HUES6 (cell line): ENCODE measurements at regions not wholly inside any gene's neighbourhood (a gene's known extent, or its start where the extent isn't known, plus 50 kb on each side); places are given as distances from the start of the nearest gene placed in this dataset.

Experiments
- H3K27ac ChIP-seq: 2 replicates; pipeline ENCODE4 v1.7.0; 2013; ENCODE audit warnings: low read depth, mild to moderate bottlenecking, low read length, inconsistent platforms
- H3K27me3 ChIP-seq: 2 replicates; pipeline ENCODE4 v1.6.1; 2013; ENCODE audit warnings: low read length; ENCODE audit not compliant: control insufficient read depth, insufficient read depth
- H3K36me3 ChIP-seq: 2 replicates; pipeline ENCODE4 v1.6.1; 2013; ENCODE audit warnings: low read length; ENCODE audit not compliant: control insufficient read depth, insufficient read depth
- H3K4me1 ChIP-seq: 2 replicates; pipeline ENCODE4 v1.6.1; 2013; ENCODE audit warnings: low read length; ENCODE audit not compliant: control insufficient read depth, insufficient read depth
- H3K4me3 ChIP-seq: 2 replicates; pipeline ENCODE4 v1.5.1; 2013; ENCODE audit warnings: low read depth, low read length
- H3K9ac ChIP-seq: one replicate; pipeline ENCODE4 v1.6.1; 2013; ENCODE audit warnings: mild to moderate bottlenecking, low read length
- H3K9me3 ChIP-seq: 2 replicates; pipeline ENCODE4 v1.6.1; 2013; ENCODE audit warnings: low read depth, low read length; ENCODE audit not compliant: control insufficient read depth, insufficient read depth

- Histone ChIP-seq H3K9me3 (no peaks in the 10 kb centered on the region), H3K36me3 (no peaks in the 10 kb centered on the region), H3K4me3 (no peak overlapping the region), H3K4me1 (no peaks in the 10 kb centered on the region; the same call in 1 of the 2 replicates), H3K27me3 (no peaks in the 10 kb centered on the region), H3K9ac (no peak overlapping the region), H3K27ac (no peak overlapping the region)
These were observed 135.3 kb upstream of the TENM3 start for GRCh38 chr4:182107931-182108330.

- H3K9ac ChIP-seq, result no peak overlapping the region
- no peaks in the 10 kb centered on the region for H3K36me3 ChIP-seq
- no peak overlapping the region for H3K4me3 ChIP-seq
- H3K9me3 ChIP-seq, result no peaks in the 10 kb centered on the region; the same call in 1 of the 2 replicates
- H3K27ac ChIP-seq, result no peak overlapping the region
- no peaks in the 10 kb centered on the region for H3K27me3 ChIP-seq
- H3K4me1 ChIP-seq, result no peaks in the 10 kb centered on the region
These were observed 131.6 kb upstream of the TENM3 start for GRCh38 chr4:182111586-182111985.

GRCh38 chr4:182113779-182114178 lies 129.4 kb upstream of the TENM3 start:
- no peak overlapping the region for H3K27ac ChIP-seq
- H3K4me3 ChIP-seq, result no peak overlapping the region
- H3K9me3 ChIP-seq, result peaks cover 8% of the 10 kb centered on the region; the same call in 1 of the 2 replicates
- no peak overlapping the region for H3K9ac ChIP-seq
- H3K36me3 ChIP-seq, result no peaks in the 10 kb centered on the region
- H3K4me1 ChIP-seq, result no peaks in the 10 kb centered on the region
- H3K27me3 ChIP-seq, result no peaks in the 10 kb centered on the region

- no peak overlapping the region for H3K27ac ChIP-seq
These were observed 118.8 kb upstream of the TENM3 start for GRCh38 chr4:182124359-182124758.

GRCh38 chr4:182126096-182126495 lies 117.1 kb upstream of the TENM3 start:
- Histone ChIP-seq H3K9ac (no peak overlapping the region), H3K4me3 (no peak overlapping the region), H3K4me1 (no peaks in the 10 kb centered on the region), H3K27me3 (no peaks in the 10 kb centered on the region), H3K36me3 (no peaks in the 10 kb centered on the region), H3K9me3 (peaks cover 24% of the 10 kb centered on the region), H3K27ac (no peak overlapping the region)

More at GRCh38 chr4:182124359-182124758, 118.8 kb upstream of the TENM3 start:
- peaks cover 25% of the 10 kb centered on the region for H3K9me3 ChIP-seq
- no peaks in the 10 kb centered on the region for H3K36me3 ChIP-seq
- H3K27me3 ChIP-seq, result no peaks in the 10 kb centered on the region
- no peak overlapping the region for H3K9ac ChIP-seq
- no peak overlapping the region for H3K4me3 ChIP-seq
- no peaks in the 10 kb centered on the region for H3K4me1 ChIP-seq

- Histone ChIP-seq H3K9me3 (peaks cover 21% of the 10 kb centered on the region), H3K4me1 (no peaks in the 10 kb centered on the region), H3K27me3 (no peaks in the 10 kb centered on the region), H3K27ac (no peak overlapping the region), H3K4me3 (no peak overlapping the region), H3K9ac (no peak overlapping the region), H3K36me3 (no peaks in the 10 kb centered on the region)
These were observed 116.6 kb upstream of the TENM3 start for GRCh38 chr4:182126603-182127002.

GRCh38 chr4:182133033-182133432 lies 110.2 kb upstream of the TENM3 start:
- H3K4me1 ChIP-seq, result peaks cover 19% of the 10 kb centered on the region
- no peaks in the 10 kb centered on the region for H3K27me3 ChIP-seq
- no peak overlapping the region for H3K9ac ChIP-seq
- H3K27ac ChIP-seq, result no peak overlapping the region
- H3K9me3 ChIP-seq, result no peaks in the 10 kb centered on the region
- no peak overlapping the region for H3K4me3 ChIP-seq
- H3K36me3 ChIP-seq, result no peaks in the 10 kb centered on the region

- Histone ChIP-seq H3K9ac (no peak overlapping the region), H3K27ac (no peak overlapping the region), H3K4me1 (peaks cover 19% of the 10 kb centered on the region), H3K36me3 (no peaks in the 10 kb centered on the region), H3K9me3 (no peaks in the 10 kb centered on the region), H3K27me3 (no peaks in the 10 kb centered on the region), H3K4me3 (no peak overlapping the region)
These were observed 108.9 kb upstream of the TENM3 start for GRCh38 chr4:182134261-182134660.

GRCh38 chr4:182136201-182136600 lies 107.0 kb upstream of the TENM3 start:
- Histone ChIP-seq H3K36me3 (no peaks in the 10 kb centered on the region), H3K9ac (no peak overlapping the region), H3K27ac (no peak overlapping the region)

GRCh38 chr4:182137343-182137742 lies 105.9 kb upstream of the TENM3 start:
- H3K36me3 ChIP-seq, result no peaks in the 10 kb centered on the region
- no peaks in the 10 kb centered on the region for H3K9me3 ChIP-seq
- peaks cover 43% of the 10 kb centered on the region for H3K4me1 ChIP-seq
- H3K4me3 ChIP-seq, result no peak overlapping the region
- peaks cover 29% of the 10 kb centered on the region for H3K27me3 ChIP-seq
- H3K27ac ChIP-seq, result no peak overlapping the region
- H3K9ac ChIP-seq, result no peak overlapping the region

More at GRCh38 chr4:182136201-182136600, 107.0 kb upstream of the TENM3 start:
- Histone ChIP-seq H3K4me3 (no peak overlapping the region), H3K27me3 (peaks cover 17% of the 10 kb centered on the region), H3K9me3 (no peaks in the 10 kb centered on the region), H3K4me1 (peaks cover 31% of the 10 kb centered on the region)

GRCh38 chr4:182139491-182139890 lies 103.7 kb upstream of the TENM3 start:
- H3K9ac ChIP-seq, result no peak overlapping the region
- no peaks in the 10 kb centered on the region for H3K36me3 ChIP-seq
- H3K27me3 ChIP-seq, result peaks cover 31% of the 10 kb centered on the region
- H3K4me3 ChIP-seq, result no peak overlapping the region
- H3K4me1 ChIP-seq, result peaks cover 38% of the 10 kb centered on the region
- no peaks in the 10 kb centered on the region for H3K9me3 ChIP-seq
- H3K27ac ChIP-seq, result no peak overlapping the region

- Histone ChIP-seq H3K9ac (no peak overlapping the region), H3K4me1 (peaks cover 38% of the 10 kb centered on the region), H3K27me3 (peaks cover 31% of the 10 kb centered on the region), H3K36me3 (no peaks in the 10 kb centered on the region), H3K4me3 (no peak overlapping the region; the same call in 1 of the 2 replicates), H3K9me3 (no peaks in the 10 kb centered on the region), H3K27ac (no peak overlapping the region)
These were observed 102.7 kb upstream of the TENM3 start for GRCh38 chr4:182140547-182140946.
